A549 (cell line): ENCODE measurements at regions not wholly inside any gene's neighbourhood (a gene's known extent, or its start where the extent isn't known, plus 50 kb on each side); places are given as distances from the start of the nearest gene placed in this dataset.

ENCODE experiments used
- EP300 ChIP-seq, 2 experiments: fragments of >200 bp; sonication (Bioruptor Twin); formaldehyde crosslinking; IDR thresholded peaks; 2 replicates in 1 of 2; 3 replicates in 1 of 2; pipeline ENCODE4 v1.6.1; 2016 to 2017
- FOXS1 ChIP-seq: fragments of 250-450 bp; sonication (Bioruptor Pico); IDR thresholded peaks from 2 replicates; pipeline ENCODE4 v1.5.0; 2020; ENCODE audit warnings: mild to moderate bottlenecking, moderate library complexity
- POLR2A ChIP-seq: IDR thresholded peaks from 2 replicates; pipeline ENCODE4 v1.6.1; 2012; ENCODE audit warnings: mild to moderate bottlenecking, low read length
- RFX5 ChIP-seq: fragments of 450-650 bp; IDR thresholded peaks from 2 replicates; pipeline ENCODE4 v1.7.1; 2014; ENCODE audit warnings: antibody characterized with exemption, mild to moderate bottlenecking, moderate library complexity
- TF ChIP-seq, protein P1 (sequence below): fragments of >200 bp; sonication (Bioruptor Twin); formaldehyde crosslinking; IDR thresholded peaks from 3 replicates; pipeline ENCODE4 v1.5.1; 2016

DNA sequence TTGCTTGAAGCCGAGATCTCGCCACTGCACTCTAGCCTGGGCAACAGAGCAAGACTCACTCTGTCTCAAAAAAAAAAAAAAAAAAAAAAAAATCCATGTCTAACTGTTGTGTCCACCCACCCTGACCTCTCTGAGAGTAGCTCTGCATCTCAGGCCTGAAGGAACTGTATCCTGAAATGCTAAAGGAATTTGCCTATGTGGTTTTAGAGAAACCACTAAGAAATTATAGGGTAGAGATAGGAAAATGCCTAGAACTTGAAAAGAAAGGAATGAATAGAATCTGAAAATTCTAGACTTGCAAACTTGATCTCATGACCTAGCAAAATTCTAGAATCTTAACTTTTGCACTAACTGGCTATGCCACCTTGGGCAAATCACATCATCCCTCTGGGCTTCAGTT is 217.5 kb upstream of the ROPN1 start:
- TF ChIP-seq RFX5: no peak
- TF ChIP-seq POLR2A: no peak
- TF ChIP-seq, protein P1, sequence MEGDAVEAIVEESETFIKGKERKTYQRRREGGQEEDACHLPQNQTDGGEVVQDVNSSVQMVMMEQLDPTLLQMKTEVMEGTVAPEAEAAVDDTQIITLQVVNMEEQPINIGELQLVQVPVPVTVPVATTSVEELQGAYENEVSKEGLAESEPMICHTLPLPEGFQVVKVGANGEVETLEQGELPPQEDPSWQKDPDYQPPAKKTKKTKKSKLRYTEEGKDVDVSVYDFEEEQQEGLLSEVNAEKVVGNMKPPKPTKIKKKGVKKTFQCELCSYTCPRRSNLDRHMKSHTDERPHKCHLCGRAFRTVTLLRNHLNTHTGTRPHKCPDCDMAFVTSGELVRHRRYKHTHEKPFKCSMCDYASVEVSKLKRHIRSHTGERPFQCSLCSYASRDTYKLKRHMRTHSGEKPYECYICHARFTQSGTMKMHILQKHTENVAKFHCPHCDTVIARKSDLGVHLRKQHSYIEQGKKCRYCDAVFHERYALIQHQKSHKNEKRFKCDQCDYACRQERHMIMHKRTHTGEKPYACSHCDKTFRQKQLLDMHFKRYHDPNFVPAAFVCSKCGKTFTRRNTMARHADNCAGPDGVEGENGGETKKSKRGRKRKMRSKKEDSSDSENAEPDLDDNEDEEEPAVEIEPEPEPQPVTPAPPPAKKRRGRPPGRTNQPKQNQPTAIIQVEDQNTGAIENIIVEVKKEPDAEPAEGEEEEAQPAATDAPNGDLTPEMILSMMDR: no peak
- no peak for TF ChIP-seq EP300 (IDR thresholded peaks at IDR 0.05)
- no peak for TF ChIP-seq FOXS1 (CRISPR knock-in tag)
